HEK293 (cell line): ENCODE measurements at regions not wholly inside any gene's neighbourhood (a gene's known extent, or its start where the extent isn't known, plus 50 kb on each side); places are given as distances from the start of the nearest gene placed in this dataset.

Experiments used
- CTCF ChIA-PET: fragments of 350-600 bp; formaldehyde crosslinking; extraction: SDS; loops from one replicate; lab custom pipeline; 2021; ENCODE audit warnings: antibody characterized with exemption; lab: Yijun Ruan, JAX
- POLR2A ChIA-PET: fragments of 300-600 bp; formaldehyde crosslinking; extraction: SDS; loops from one replicate; lab custom pipeline; 2020; ENCODE audit warnings: antibody characterized with exemption, inconsistent platforms; lab: Yijun Ruan, JAX
- H3K27ac ChIP-seq: fragments of 200-500 bp; sonication (Bioruptor generic); 2 replicates; pipeline ENCODE4 v1.5.1; 2014; ENCODE audit warnings: low read depth, low read length, control low read depth, inconsistent platforms; ENCODE audit errors: extremely low read depth
- H3K36me3 ChIP-seq, 2 experiments: fragments of 200-500 bp in 1 of 2; sonication (Bioruptor generic) in 1 of 2; 1 replicate in 1 of 2; 2 replicates in 1 of 2; pipeline ENCODE4 v1.5.1; 2014 to 2017; ENCODE audit warnings: inconsistent platforms in 2 of 2, low read length in 2 of 2; ENCODE audit not compliant: control insufficient read depth in 2 of 2, insufficient read depth in 1 of 2
- H3K4me1 ChIP-seq: fragments of 200-500 bp; sonication (Bioruptor generic); 2 replicates; pipeline ENCODE4 v1.5.1; 2014; ENCODE audit warnings: mild to moderate bottlenecking, low read length, inconsistent platforms; ENCODE audit not compliant: control insufficient read depth, insufficient read depth
- H3K4me3 ChIP-seq: 2 replicates; pipeline ENCODE4 v1.5.1; 2011; ENCODE audit warnings: low read depth, mild to moderate bottlenecking, control low read depth, low read length, moderate library complexity
- H3K9me3 ChIP-seq: fragments of 200-500 bp; sonication (Bioruptor generic); 2 replicates; pipeline ENCODE4 v1.5.1; 2014; ENCODE audit warnings: low read depth, low read length, inconsistent platforms; ENCODE audit not compliant: control insufficient read depth, insufficient read depth
- GLIS2 ChIP-seq: fragments of 450-650 bp; formaldehyde crosslinking; IDR thresholded peaks from 2 replicates; pipeline ENCODE4 v1.5.1; 2016; ENCODE audit warnings: missing biosample characterization, missing genetic modification characterization
- RBAK ChIP-seq: fragments of 450-650 bp; formaldehyde crosslinking; IDR thresholded peaks from 2 replicates; pipeline ENCODE4 v1.5.1; 2016; ENCODE audit warnings: missing biosample characterization, missing genetic modification characterization
- SALL2 ChIP-seq: fragments of 450-650 bp; formaldehyde crosslinking; IDR thresholded peaks from 2 replicates; pipeline ENCODE4 v1.5.0; 2017; ENCODE audit warnings: missing biosample characterization, mild to moderate bottlenecking, missing genetic modification characterization, borderline replicate concordance
- SP3 ChIP-seq: fragments of 450-650 bp; formaldehyde crosslinking; IDR thresholded peaks from 2 replicates; pipeline ENCODE4 v1.5.1; 2016; ENCODE audit warnings: missing biosample characterization, missing genetic modification characterization
- SP7 ChIP-seq: fragments of 450-650 bp; formaldehyde crosslinking; IDR thresholded peaks from 2 replicates; pipeline ENCODE4 v1.5.1; 2016; ENCODE audit warnings: missing biosample characterization, missing genetic modification characterization
- ZBTB7A ChIP-seq: fragments of 450-650 bp; formaldehyde crosslinking; IDR thresholded peaks from 2 replicates; pipeline ENCODE4 v1.5.1; 2016; ENCODE audit warnings: low read depth, missing biosample characterization, missing genetic modification characterization
- ZFHX2 ChIP-seq: fragments of 450-650 bp; formaldehyde crosslinking; conservative IDR thresholded peaks from 2 replicates; pipeline ENCODE4 v1.5.1; 2016; ENCODE audit warnings: missing biosample characterization, missing genetic modification characterization
- ZFP37 ChIP-seq: fragments of 450-650 bp; formaldehyde crosslinking; IDR thresholded peaks from 2 replicates; pipeline ENCODE4 v1.5.1; 2016; ENCODE audit warnings: missing biosample characterization, missing genetic modification characterization
- ZNF146 ChIP-seq: fragments of 450-650 bp; formaldehyde crosslinking; IDR thresholded peaks from 2 replicates; pipeline ENCODE4 v1.5.1; 2016; ENCODE audit warnings: missing biosample characterization, missing genetic modification characterization
- ZNF292 ChIP-seq: fragments of 450-650 bp; formaldehyde crosslinking; IDR thresholded peaks from 2 replicates; pipeline ENCODE4 v1.5.1; 2016; ENCODE audit warnings: low read depth, missing biosample characterization, missing genetic modification characterization, borderline replicate concordance
- ZNF394 ChIP-seq: fragments of 450-650 bp; formaldehyde crosslinking; IDR thresholded peaks from 2 replicates; pipeline ENCODE4 v1.5.1; 2016; ENCODE audit warnings: missing biosample characterization, missing genetic modification characterization, mild to moderate bottlenecking, moderate library complexity, borderline replicate concordance
- ZNF629 ChIP-seq: fragments of 450-650 bp; formaldehyde crosslinking; IDR thresholded peaks from 2 replicates; pipeline ENCODE4 v1.5.1; 2017; ENCODE audit warnings: missing biosample characterization, missing genetic modification characterization
- ZSCAN16 ChIP-seq: fragments of 450-650 bp; formaldehyde crosslinking; IDR thresholded peaks from 2 replicates; pipeline ENCODE4 v1.5.1; 2016; ENCODE audit warnings: missing biosample characterization, missing genetic modification characterization
- TF ChIP-seq, protein P1 (sequence below): fragments of 450-650 bp; formaldehyde crosslinking; IDR thresholded peaks from 2 replicates; pipeline ENCODE4 v1.5.1; 2016; ENCODE audit warnings: missing biosample characterization, missing genetic modification characterization
- TF ChIP-seq, protein P2 (sequence below): fragments of 450-650 bp; formaldehyde crosslinking; IDR thresholded peaks from 2 replicates; pipeline ENCODE4 v1.5.1; 2016; ENCODE audit warnings: missing biosample characterization, missing genetic modification characterization
- TF ChIP-seq, protein P3 (sequence below): fragments of 450-650 bp; formaldehyde crosslinking; IDR thresholded peaks from 2 replicates; pipeline ENCODE4 v1.5.1; 2017; ENCODE audit warnings: missing biosample characterization, missing genetic modification characterization

DNA sequence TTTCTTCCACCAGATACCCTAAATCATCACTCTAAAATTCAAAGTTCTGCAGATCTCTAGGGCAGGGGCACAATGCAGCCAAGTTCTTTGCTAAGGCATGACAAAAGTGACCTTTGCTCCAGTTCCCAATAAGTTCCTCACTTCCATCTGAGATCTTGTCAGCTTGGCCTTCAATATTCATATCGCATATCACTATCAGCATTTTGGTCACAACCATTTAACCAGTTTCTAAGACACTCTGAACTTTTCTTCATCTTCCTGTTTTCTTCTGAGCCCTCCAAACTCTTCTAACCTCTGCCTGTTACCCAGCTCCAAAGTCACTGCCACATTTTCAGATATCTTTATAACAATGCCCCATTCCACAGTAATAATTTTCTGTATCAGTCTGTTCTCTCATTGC is 452.6 kb upstream of the TRIB2 start:
- TF ChIP-seq ZNF292 (tag by site-specific recombination) = no peak
- TF ChIP-seq SP3 (tag by site-specific recombination) = no peak
- TF ChIP-seq ZNF146 (tag by site-specific recombination) = no peak
- no peak for TF ChIP-seq SALL2 (tag by site-specific recombination)
- TF ChIP-seq ZFP37 (tag by site-specific recombination) = no peak
- no peak for TF ChIP-seq SP7
- no peak for TF ChIP-seq RBAK
- TF ChIP-seq ZBTB7A (tag by site-specific recombination) = no peak
- no peak for TF ChIP-seq ZNF394 (tag by site-specific recombination)
- TF ChIP-seq ZNF629 (tag by site-specific recombination) = no peak
- POLR2A ChIA-PET = no interaction called here
- Histone ChIP-seq H3K4me1 (peaks cover 2% of the 10 kb centered on the region; the same call in 1 of the 2 replicates), H3K27ac (no peak overlapping the region), H3K4me3 (no peak overlapping the region), H3K36me3 (no peaks in the 10 kb centered on the region), H3K9me3 (no peaks in the 10 kb centered on the region)
- CTCF ChIA-PET = no interaction called here

DNA sequence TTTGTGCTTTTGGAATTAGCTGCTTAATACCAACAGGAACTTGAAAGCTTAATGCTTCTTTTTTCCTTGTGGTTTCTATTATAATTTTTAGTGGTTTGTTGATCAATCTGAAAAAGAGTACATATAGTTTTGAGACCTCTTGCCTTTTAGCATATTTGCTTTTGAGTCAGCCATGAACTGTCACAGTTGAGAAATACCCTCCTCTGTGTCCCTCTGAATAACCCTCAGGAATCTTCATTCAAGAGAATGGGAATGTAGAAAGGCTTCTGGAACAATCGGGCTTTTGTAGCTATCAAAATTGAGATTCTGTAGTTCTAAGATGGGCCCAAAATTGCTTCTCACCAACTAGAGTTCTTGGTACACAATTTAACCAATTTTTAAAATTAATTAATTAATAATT is 451.1 kb upstream of the TRIB2 start:
- no peaks in the 10 kb centered on the region for H3K9me3 ChIP-seq
- no peak for TF ChIP-seq GLIS2 (tag by site-specific recombination)
- TF ChIP-seq, all 188 proteins: peak for 0
- POLR2A ChIA-PET = no interaction called here
- no peak overlapping the region for H3K27ac ChIP-seq
- H3K4me3 ChIP-seq = no peak overlapping the region
- H3K36me3 ChIP-seq = no peaks in the 10 kb centered on the region
- CTCF ChIA-PET = no interaction called here
- no peaks in the 10 kb centered on the region for H3K4me1 ChIP-seq

DNA sequence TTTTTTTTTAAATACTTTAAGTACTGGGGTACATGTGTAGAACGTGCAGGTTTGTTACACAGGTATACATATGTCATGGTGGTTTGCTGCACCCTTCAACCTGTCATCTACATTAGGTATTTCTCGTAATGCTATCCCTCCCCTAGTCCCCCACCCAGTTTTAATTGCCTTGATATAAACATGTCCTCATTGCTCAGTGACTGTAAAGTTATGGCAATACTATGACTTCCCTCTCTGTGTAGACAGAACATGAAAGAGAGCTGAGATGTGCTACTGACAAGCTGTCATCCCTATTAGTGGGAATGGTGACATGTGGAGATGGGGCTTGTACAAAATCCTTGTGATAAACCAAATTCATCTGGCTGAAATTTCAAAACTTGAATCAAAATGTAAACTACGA is 449.7 kb upstream of the TRIB2 start:
- POLR2A ChIA-PET = no interaction called here
- no peak for TF ChIP-seq ZSCAN16 (tag by site-specific recombination)
- TF ChIP-seq, protein P1, sequence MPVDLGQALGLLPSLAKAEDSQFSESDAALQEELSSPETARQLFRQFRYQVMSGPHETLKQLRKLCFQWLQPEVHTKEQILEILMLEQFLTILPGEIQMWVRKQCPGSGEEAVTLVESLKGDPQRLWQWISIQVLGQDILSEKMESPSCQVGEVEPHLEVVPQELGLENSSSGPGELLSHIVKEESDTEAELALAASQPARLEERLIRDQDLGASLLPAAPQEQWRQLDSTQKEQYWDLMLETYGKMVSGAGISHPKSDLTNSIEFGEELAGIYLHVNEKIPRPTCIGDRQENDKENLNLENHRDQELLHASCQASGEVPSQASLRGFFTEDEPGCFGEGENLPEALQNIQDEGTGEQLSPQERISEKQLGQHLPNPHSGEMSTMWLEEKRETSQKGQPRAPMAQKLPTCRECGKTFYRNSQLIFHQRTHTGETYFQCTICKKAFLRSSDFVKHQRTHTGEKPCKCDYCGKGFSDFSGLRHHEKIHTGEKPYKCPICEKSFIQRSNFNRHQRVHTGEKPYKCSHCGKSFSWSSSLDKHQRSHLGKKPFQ (tag by site-specific recombination) = no peak
- TF ChIP-seq, protein P2, sequence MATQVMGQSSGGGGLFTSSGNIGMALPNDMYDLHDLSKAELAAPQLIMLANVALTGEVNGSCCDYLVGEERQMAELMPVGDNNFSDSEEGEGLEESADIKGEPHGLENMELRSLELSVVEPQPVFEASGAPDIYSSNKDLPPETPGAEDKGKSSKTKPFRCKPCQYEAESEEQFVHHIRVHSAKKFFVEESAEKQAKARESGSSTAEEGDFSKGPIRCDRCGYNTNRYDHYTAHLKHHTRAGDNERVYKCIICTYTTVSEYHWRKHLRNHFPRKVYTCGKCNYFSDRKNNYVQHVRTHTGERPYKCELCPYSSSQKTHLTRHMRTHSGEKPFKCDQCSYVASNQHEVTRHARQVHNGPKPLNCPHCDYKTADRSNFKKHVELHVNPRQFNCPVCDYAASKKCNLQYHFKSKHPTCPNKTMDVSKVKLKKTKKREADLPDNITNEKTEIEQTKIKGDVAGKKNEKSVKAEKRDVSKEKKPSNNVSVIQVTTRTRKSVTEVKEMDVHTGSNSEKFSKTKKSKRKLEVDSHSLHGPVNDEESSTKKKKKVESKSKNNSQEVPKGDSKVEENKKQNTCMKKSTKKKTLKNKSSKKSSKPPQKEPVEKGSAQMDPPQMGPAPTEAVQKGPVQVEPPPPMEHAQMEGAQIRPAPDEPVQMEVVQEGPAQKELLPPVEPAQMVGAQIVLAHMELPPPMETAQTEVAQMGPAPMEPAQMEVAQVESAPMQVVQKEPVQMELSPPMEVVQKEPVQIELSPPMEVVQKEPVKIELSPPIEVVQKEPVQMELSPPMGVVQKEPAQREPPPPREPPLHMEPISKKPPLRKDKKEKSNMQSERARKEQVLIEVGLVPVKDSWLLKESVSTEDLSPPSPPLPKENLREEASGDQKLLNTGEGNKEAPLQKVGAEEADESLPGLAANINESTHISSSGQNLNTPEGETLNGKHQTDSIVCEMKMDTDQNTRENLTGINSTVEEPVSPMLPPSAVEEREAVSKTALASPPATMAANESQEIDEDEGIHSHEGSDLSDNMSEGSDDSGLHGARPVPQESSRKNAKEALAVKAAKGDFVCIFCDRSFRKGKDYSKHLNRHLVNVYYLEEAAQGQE = no peak
- TF ChIP-seq ZNF146 (tag by site-specific recombination) = no peak
- TF ChIP-seq ZFHX2 (tag by site-specific recombination) = no peak
- TF ChIP-seq, protein P3, sequence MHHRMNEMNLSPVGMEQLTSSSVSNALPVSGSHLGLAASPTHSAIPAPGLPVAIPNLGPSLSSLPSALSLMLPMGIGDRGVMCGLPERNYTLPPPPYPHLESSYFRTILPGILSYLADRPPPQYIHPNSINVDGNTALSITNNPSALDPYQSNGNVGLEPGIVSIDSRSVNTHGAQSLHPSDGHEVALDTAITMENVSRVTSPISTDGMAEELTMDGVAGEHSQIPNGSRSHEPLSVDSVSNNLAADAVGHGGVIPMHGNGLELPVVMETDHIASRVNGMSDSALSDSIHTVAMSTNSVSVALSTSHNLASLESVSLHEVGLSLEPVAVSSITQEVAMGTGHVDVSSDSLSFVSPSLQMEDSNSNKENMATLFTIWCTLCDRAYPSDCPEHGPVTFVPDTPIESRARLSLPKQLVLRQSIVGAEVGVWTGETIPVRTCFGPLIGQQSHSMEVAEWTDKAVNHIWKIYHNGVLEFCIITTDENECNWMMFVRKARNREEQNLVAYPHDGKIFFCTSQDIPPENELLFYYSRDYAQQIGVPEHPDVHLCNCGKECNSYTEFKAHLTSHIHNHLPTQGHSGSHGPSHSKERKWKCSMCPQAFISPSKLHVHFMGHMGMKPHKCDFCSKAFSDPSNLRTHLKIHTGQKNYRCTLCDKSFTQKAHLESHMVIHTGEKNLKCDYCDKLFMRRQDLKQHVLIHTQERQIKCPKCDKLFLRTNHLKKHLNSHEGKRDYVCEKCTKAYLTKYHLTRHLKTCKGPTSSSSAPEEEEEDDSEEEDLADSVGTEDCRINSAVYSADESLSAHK = no peak
- TF ChIP-seq, all 188 proteins: peak for 0
- H3K9me3 ChIP-seq = no peaks in the 10 kb centered on the region
- CTCF ChIA-PET = no interaction called here
- no peak overlapping the region for H3K4me3 ChIP-seq
- no peaks in the 10 kb centered on the region for H3K36me3 ChIP-seq
- H3K27ac ChIP-seq = no peak overlapping the region
- no peaks in the 10 kb centered on the region for H3K4me1 ChIP-seq
